Thyroid gland (tissue), 4 donors: ENCODE measurements at regions not wholly inside any gene's neighbourhood (a gene's known extent, or its start where the extent isn't known, plus 50 kb on each side); places are given as distances from the start of the nearest gene placed in this dataset.

Experiments used
- DNase-seq, 2 donors: peaks; one replicate each; pipeline ENCODE4 v3.0.0-alpha.2; 2019
- H3K27ac ChIP-seq, 3 donors: fragments of 200-600 bp; sonication (generic); 1 replicate in 2 of 3; 2 replicates in 1 of 3; pipeline ENCODE4 v1.5.1; 2016 to 2019; ENCODE audit warnings: mild to moderate bottlenecking in 1 of 3, moderate library complexity in 1 of 3
- H3K27me3 ChIP-seq: fragments of 200-600 bp; sonication (generic); one replicate; pipeline ENCODE4 v1.5.1; 2019
- H3K36me3 ChIP-seq, 2 donors: fragments of 200-600 bp; sonication (generic); one replicate each; pipeline ENCODE4 v1.5.1; 2016 to 2019
- H3K4me1 ChIP-seq, 2 donors: fragments of 200-600 bp; sonication (generic); one replicate each; pipeline ENCODE4 v1.5.1; 2017 to 2019
- H3K4me3 ChIP-seq, 3 donors: fragments of 200-600 bp; sonication (generic); replicated peaks in 1 of 3; 1 replicate in 2 of 3; 2 replicates in 1 of 3; pipeline ENCODE4 v1.5.1; 2016; ENCODE audit warnings: mild to moderate bottlenecking in 1 of 3
- H3K9me3 ChIP-seq: fragments of 200-600 bp; sonication (generic); one replicate; pipeline ENCODE4 v1.5.1; 2017
- CTCF ChIP-seq, 6 experiments: fragments of 200-600 bp in 3 of 6; fragments of 450-650 bp in 3 of 6; sonication (generic) in 3 of 6; IDR thresholded peaks; one replicate each; pipeline ENCODE4 v1.5.1; 2016 to 2019; ENCODE audit warnings: antibody characterized with exemption in 6 of 6, mild to moderate bottlenecking in 2 of 6, inconsistent platforms in 1 of 6, moderate library complexity in 1 of 6
- POLR2A ChIP-seq, 2 donors: fragments of 450-650 bp; IDR thresholded peaks; one replicate each; pipeline ENCODE4 v1.6.1; 2017; ENCODE audit warnings: antibody characterized with exemption in 2 of 2, mild to moderate bottlenecking in 2 of 2, moderate library complexity in 1 of 2
- WGBS, 2 donors: methylation state at CpG; one replicate each; pipeline ENCODE4 v1.1.5; 2017; 5-methylcytosine and 5-hydroxymethylcytosine counted together
- intact Hi-C: fragments of 100-400 bp; cut with DNase I; formaldehyde crosslinking; loops from one replicate; pipeline ENCODE4 v1.15.1; 2023

- TF ChIP-seq CTCF (IDR thresholded peaks at IDR 0.05), result no peak
- Histone ChIP-seq H3K27ac (no peak overlapping the region), H3K4me1 (peaks cover 8 to 14% of the 10 kb centered on the region in 2 donors), H3K4me3 (no peak overlapping the region), H3K27me3 (no peaks in the 10 kb centered on the region), H3K9me3 (no peaks in the 10 kb centered on the region), H3K36me3 (no peaks in the 10 kb centered on the region)
- WGBS, 2 donors, result 58 to 78% methylated on average over 5 of the region's 5 CpGs
- intact Hi-C loops, result no loop called here
- DNase-seq, result no peak
Measured at GRCh38 chr18:78199002-78199401, 780.6 kb upstream of the SALL3 start.

GRCh38 chr18:78199611-78200010 lies 780.0 kb upstream of the SALL3 start:
- H3K9me3 ChIP-seq, result no peaks in the 10 kb centered on the region
- H3K4me1 ChIP-seq, result peaks cover 8 to 14% of the 10 kb centered on the region in 2 donors
- WGBS, 2 donors, result 71 to 80% methylated on average over 4 of the region's 4 CpGs
- TF ChIP-seq CTCF (IDR thresholded peaks at IDR 0.05) (no peak), POLR2A (IDR thresholded peaks at IDR 0.05) (no peak)
- H3K27ac ChIP-seq, result no peak overlapping the region
- H3K36me3 ChIP-seq, result no peaks in the 10 kb centered on the region
- DNase-seq, result no peak
- intact Hi-C loops, result no loop called here
- H3K4me3 ChIP-seq, result no peak overlapping the region
- H3K27me3 ChIP-seq, result no peaks in the 10 kb centered on the region

GRCh38 chr18:78207942-78208341 lies 771.7 kb upstream of the SALL3 start:
- H3K36me3 ChIP-seq, result no peaks in the 10 kb centered on the region
- intact Hi-C loops, result no loop called here

GRCh38 chr18:78208461-78208860 lies 771.2 kb upstream of the SALL3 start:
- intact Hi-C loops, result no loop called here
- Histone ChIP-seq H3K27ac (no peak overlapping the region), H3K27me3 (no peaks in the 10 kb centered on the region), H3K36me3 (no peaks in the 10 kb centered on the region), H3K4me3 (no peak overlapping the region), H3K9me3 (no peaks in the 10 kb centered on the region), H3K4me1 (no peaks in the 10 kb centered on the region)
- no peak for TF ChIP-seq POLR2A (IDR thresholded peaks at IDR 0.05)
- TF ChIP-seq CTCF (IDR thresholded peaks at IDR 0.05), result no peak
- 78 to 81% methylated on average over 2 of the region's 2 CpGs for WGBS, 2 donors
- no peak for DNase-seq

More at GRCh38 chr18:78207942-78208341, 771.7 kb upstream of the SALL3 start:
- 82 to 83% methylated on average over 10 of the region's 10 CpGs for WGBS, 2 donors
- no peak for TF ChIP-seq POLR2A (IDR thresholded peaks at IDR 0.05)
- no peak for TF ChIP-seq CTCF (IDR thresholded peaks at IDR 0.05)
- H3K9me3 ChIP-seq, result no peaks in the 10 kb centered on the region
- no peaks in the 10 kb centered on the region for H3K4me1 ChIP-seq
- H3K4me3 ChIP-seq, result no peak overlapping the region
- DNase-seq, result no peak
- H3K27me3 ChIP-seq, result no peaks in the 10 kb centered on the region
- H3K27ac ChIP-seq, result no peak overlapping the region

- H3K4me1 ChIP-seq, result no peaks in the 10 kb centered on the region
- no peak for DNase-seq
- no peaks in the 10 kb centered on the region for H3K9me3 ChIP-seq
- no peaks in the 10 kb centered on the region for H3K36me3 ChIP-seq
- H3K4me3 ChIP-seq, result no peak overlapping the region
- intact Hi-C loops, result no loop called here
- no peak overlapping the region for H3K27ac ChIP-seq
- 68 to 77% methylated on average over 15 of the region's 15 CpGs for WGBS, 2 donors
- TF ChIP-seq CTCF (IDR thresholded peaks at IDR 0.05), result no peak
- no peaks in the 10 kb centered on the region for H3K27me3 ChIP-seq
Measured at GRCh38 chr18:78213361-78213994, 766.1 kb upstream of the SALL3 start.
